ENCODE measurements at regions not wholly inside any gene's neighbourhood (a gene's known extent, or its start where the extent isn't known, plus 50 kb on each side); places are given as distances from the start of the nearest gene placed in this dataset.

GRCh38 chr16:47972246-47972985, 183.4 kb downstream of the ABCC12 start:
- Histone ChIP-seq H3K79me2 (ENCODE audit: insufficient read depth, low read length) (no peaks in the 10 kb centered on the region), H4K20me1 (ENCODE audit: insufficient read depth, low read length) (no peaks in the 10 kb centered on the region), H3K9ac (ENCODE audit: low read length) (no peak overlapping the region), H3K4me1 (ENCODE audit: insufficient read depth, low read length, severe bottlenecking) (no peaks in the 10 kb centered on the region), H3K9me3 (ENCODE audit: low read length) (no peaks in the 10 kb centered on the region), H3K27ac (ENCODE audit: low read depth, low read length, poor library complexity, severe bottlenecking) (no peak overlapping the region), H3K9me2 (ENCODE audit: low read depth, low read length) (no peaks in the 10 kb centered on the region), H3K27me3 (ENCODE audit: insufficient read depth, low read length) (no peaks in the 10 kb centered on the region), H3K4me3 (ENCODE audit: low read depth, low read length, poor library complexity, severe bottlenecking) (no peak overlapping the region), H3K4me2 (ENCODE audit: low read length) (no peak overlapping the region), H3F3A (ENCODE audit: insufficient read depth, low read length) (no peaks in the 10 kb centered on the region), H3K36me3 (ENCODE audit: insufficient read depth, low read length) (no peaks in the 10 kb centered on the region), H2AFZ (ENCODE audit: low read length) (no peak overlapping the region)
- TF ChIP-seq EZH2 (IDR thresholded peaks at IDR 0.05; ENCODE audit: borderline replicate concordance, low read length), result no peak
- TF ChIP-seq CTCF (IDR thresholded peaks at IDR 0.05; ENCODE audit: low read length), result no peak

- no peaks in the 10 kb centered on the region for H3K9me2 ChIP-seq (ENCODE audit: low read depth, low read length)
- H3K36me3 ChIP-seq (ENCODE audit: insufficient read depth, low read length), result no peaks in the 10 kb centered on the region
- no peak overlapping the region for H3K4me3 ChIP-seq (ENCODE audit: low read depth, low read length, poor library complexity, severe bottlenecking)
- H3K4me1 ChIP-seq (ENCODE audit: insufficient read depth, low read length, severe bottlenecking), result no peaks in the 10 kb centered on the region
- TF ChIP-seq EZH2 (IDR thresholded peaks at IDR 0.05; ENCODE audit: borderline replicate concordance, low read length) (no peak), CTCF (IDR thresholded peaks at IDR 0.05; ENCODE audit: low read length) (no peak)
- H3K27ac ChIP-seq (ENCODE audit: low read depth, low read length, poor library complexity, severe bottlenecking), result no peak overlapping the region
- no peaks in the 10 kb centered on the region for H3K9me3 ChIP-seq (ENCODE audit: low read length)
- H3K9ac ChIP-seq (ENCODE audit: low read length), result no peak overlapping the region
- H3F3A ChIP-seq (ENCODE audit: insufficient read depth, low read length), result no peaks in the 10 kb centered on the region
- H3K27me3 ChIP-seq (ENCODE audit: insufficient read depth, low read length), result no peaks in the 10 kb centered on the region
- no peaks in the 10 kb centered on the region for H4K20me1 ChIP-seq (ENCODE audit: insufficient read depth, low read length)
- no peak overlapping the region for H3K4me2 ChIP-seq (ENCODE audit: low read length)
- H3K79me2 ChIP-seq (ENCODE audit: insufficient read depth, low read length), result no peaks in the 10 kb centered on the region
- H2AFZ ChIP-seq (ENCODE audit: low read length), result no peak overlapping the region
Observed at GRCh38 chr16:47971225-47971624, 184.6 kb downstream of the ABCC12 start.

GRCh38 chr16:47970291-47970931, 185.4 kb downstream of the ABCC12 start:
- Histone ChIP-seq H3K4me2 (ENCODE audit: low read length) (no peak overlapping the region), H2AFZ (ENCODE audit: low read length) (no peak overlapping the region), H3K27ac (ENCODE audit: low read depth, low read length, poor library complexity, severe bottlenecking) (no peak overlapping the region), H3K9me2 (ENCODE audit: low read depth, low read length) (no peaks in the 10 kb centered on the region), H3K27me3 (ENCODE audit: insufficient read depth, low read length) (no peaks in the 10 kb centered on the region), H4K20me1 (ENCODE audit: insufficient read depth, low read length) (no peaks in the 10 kb centered on the region), H3K4me1 (ENCODE audit: insufficient read depth, low read length, severe bottlenecking) (no peaks in the 10 kb centered on the region), H3K9me3 (ENCODE audit: low read length) (no peaks in the 10 kb centered on the region), H3K79me2 (ENCODE audit: insufficient read depth, low read length) (no peaks in the 10 kb centered on the region), H3K36me3 (ENCODE audit: insufficient read depth, low read length) (no peaks in the 10 kb centered on the region), H3K9ac (ENCODE audit: low read length) (no peak overlapping the region), H3K4me3 (ENCODE audit: low read depth, low read length, poor library complexity, severe bottlenecking) (no peak overlapping the region), H3F3A (ENCODE audit: insufficient read depth, low read length) (no peaks in the 10 kb centered on the region)
- no peak for TF ChIP-seq EZH2 (IDR thresholded peaks at IDR 0.05; ENCODE audit: borderline replicate concordance, low read length)
- no peak for TF ChIP-seq CTCF (IDR thresholded peaks at IDR 0.05; ENCODE audit: low read length)

All from OCI-LY1 (cell line).